PFSK-1 (cell line): ENCODE measurements at regions not wholly inside any gene's neighbourhood (a gene's known extent, or its start where the extent isn't known, plus 50 kb on each side); places are given as distances from the start of the nearest gene placed in this dataset.

Experiments
- TAF1 ChIP-seq: IDR thresholded peaks from 2 replicates; pipeline ENCODE4 v1.6.1; 2012; ENCODE audit warnings: low read length, control low read depth, borderline replicate concordance; ENCODE audit not compliant: insufficient read depth
- TF ChIP-seq, protein P1 (sequence below), 2 experiments: IDR thresholded peaks; 2 replicates each; pipeline versions ENCODE4 v1.6.1 to v1.8.0; 2011 to 2012; ENCODE audit warnings: low read depth in 2 of 2, low read length in 2 of 2, control low read depth in 1 of 2, inconsistent platforms in 1 of 2, mild to moderate bottlenecking in 1 of 2, moderate library complexity in 1 of 2; ENCODE audit not compliant: insufficient read depth in 1 of 2

GRCh38 chr13:106683918-106684317 is 116.0 kb upstream of the ARGLU1 start:
- no peak for TF ChIP-seq TAF1
- TF ChIP-seq, protein P1, sequence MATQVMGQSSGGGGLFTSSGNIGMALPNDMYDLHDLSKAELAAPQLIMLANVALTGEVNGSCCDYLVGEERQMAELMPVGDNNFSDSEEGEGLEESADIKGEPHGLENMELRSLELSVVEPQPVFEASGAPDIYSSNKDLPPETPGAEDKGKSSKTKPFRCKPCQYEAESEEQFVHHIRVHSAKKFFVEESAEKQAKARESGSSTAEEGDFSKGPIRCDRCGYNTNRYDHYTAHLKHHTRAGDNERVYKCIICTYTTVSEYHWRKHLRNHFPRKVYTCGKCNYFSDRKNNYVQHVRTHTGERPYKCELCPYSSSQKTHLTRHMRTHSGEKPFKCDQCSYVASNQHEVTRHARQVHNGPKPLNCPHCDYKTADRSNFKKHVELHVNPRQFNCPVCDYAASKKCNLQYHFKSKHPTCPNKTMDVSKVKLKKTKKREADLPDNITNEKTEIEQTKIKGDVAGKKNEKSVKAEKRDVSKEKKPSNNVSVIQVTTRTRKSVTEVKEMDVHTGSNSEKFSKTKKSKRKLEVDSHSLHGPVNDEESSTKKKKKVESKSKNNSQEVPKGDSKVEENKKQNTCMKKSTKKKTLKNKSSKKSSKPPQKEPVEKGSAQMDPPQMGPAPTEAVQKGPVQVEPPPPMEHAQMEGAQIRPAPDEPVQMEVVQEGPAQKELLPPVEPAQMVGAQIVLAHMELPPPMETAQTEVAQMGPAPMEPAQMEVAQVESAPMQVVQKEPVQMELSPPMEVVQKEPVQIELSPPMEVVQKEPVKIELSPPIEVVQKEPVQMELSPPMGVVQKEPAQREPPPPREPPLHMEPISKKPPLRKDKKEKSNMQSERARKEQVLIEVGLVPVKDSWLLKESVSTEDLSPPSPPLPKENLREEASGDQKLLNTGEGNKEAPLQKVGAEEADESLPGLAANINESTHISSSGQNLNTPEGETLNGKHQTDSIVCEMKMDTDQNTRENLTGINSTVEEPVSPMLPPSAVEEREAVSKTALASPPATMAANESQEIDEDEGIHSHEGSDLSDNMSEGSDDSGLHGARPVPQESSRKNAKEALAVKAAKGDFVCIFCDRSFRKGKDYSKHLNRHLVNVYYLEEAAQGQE (IDR thresholded peaks at IDR 0.05; ENCODE audit: insufficient read depth in 1 of 2, low read depth in 2 of 2, low read length in 2 of 2) = no peak
